Neural progenitor cell (in vitro differentiated cells): ENCODE measurements at regions not wholly inside any gene's neighbourhood (a gene's known extent, or its start where the extent isn't known, plus 50 kb on each side); places are given as distances from the start of the nearest gene placed in this dataset.

Experiments
- DNase-seq: peaks from one replicate; pipeline ENCODE4 v3.0.0-alpha.2; 2016; ENCODE audit warnings: low spot score
- H2AFZ ChIP-seq: fragments of 200-600 bp; sonication (generic); replicated peaks from 2 replicates; pipeline ENCODE4 v1.6.1; 2016; ENCODE audit warnings: antibody characterized with exemption
- H3F3A ChIP-seq: fragments of 200-600 bp; sonication (generic); 2 replicates; pipeline ENCODE4 v1.6.1; 2016; ENCODE audit warnings: antibody characterized with exemption, low read depth
- H3K27ac ChIP-seq: fragments of 200-600 bp; sonication (generic); 2 replicates; pipeline ENCODE4 v1.5.1; 2016; ENCODE audit warnings: mild to moderate bottlenecking
- H3K27me3 ChIP-seq: fragments of 200-600 bp; sonication (generic); 2 replicates; pipeline ENCODE4 v1.6.1; 2016; ENCODE audit warnings: mild to moderate bottlenecking, moderate library complexity
- H3K36me3 ChIP-seq: fragments of 200-600 bp; sonication (generic); 2 replicates; pipeline ENCODE4 v1.5.1; 2016
- H3K4me1 ChIP-seq: fragments of 200-600 bp; sonication (generic); 2 replicates; pipeline ENCODE4 v1.6.1; 2016; ENCODE audit warnings: mixed run types
- H3K4me2 ChIP-seq: fragments of 200-600 bp; sonication (generic); 2 replicates; pipeline ENCODE4 v1.6.1; 2016
- H3K4me3 ChIP-seq: fragments of 200-600 bp; sonication (generic); 2 replicates; pipeline ENCODE4 v1.5.1; 2016
- H3K79me2 ChIP-seq: fragments of 200-600 bp; sonication (generic); 2 replicates; pipeline ENCODE4 v1.6.1; 2016; ENCODE audit warnings: low read depth
- H3K9ac ChIP-seq: fragments of 200-600 bp; sonication (generic); 2 replicates; pipeline ENCODE4 v1.6.1; 2016
- H3K9me3 ChIP-seq: fragments of 200-600 bp; sonication (generic); 2 replicates; pipeline ENCODE4 v1.5.1; 2016; ENCODE audit warnings: low read depth
- H4K20me1 ChIP-seq: fragments of 200-600 bp; sonication (generic); 2 replicates; pipeline ENCODE4 v1.6.1; 2016; ENCODE audit warnings: low read depth
- H3K27ac Mint-ChIP-seq: 3 replicates; pipeline ENCODE4 v1.8.0; 2021; ENCODE audit warnings: mixed read lengths
- H3K27me3 Mint-ChIP-seq: 2 replicates; pipeline ENCODE4 v1.8.0; 2022; ENCODE audit warnings: low read depth, mild to moderate bottlenecking, inconsistent platforms, moderate library complexity, mixed read lengths; ENCODE audit not compliant: insufficient read depth
- H3K36me3 Mint-ChIP-seq: 3 replicates; pipeline ENCODE4 v1.8.0; 2021; ENCODE audit warnings: mixed read lengths
- H3K4me1 Mint-ChIP-seq: 3 replicates; pipeline ENCODE4 v1.8.0; 2021; ENCODE audit warnings: mixed read lengths
- H3K4me3 Mint-ChIP-seq: 3 replicates; pipeline ENCODE4 v1.8.0; 2021; ENCODE audit warnings: mild to moderate bottlenecking, moderate library complexity, mixed read lengths
- H3K9me3 Mint-ChIP-seq: 3 replicates; pipeline ENCODE4 v1.8.0; 2020; ENCODE audit warnings: mixed read lengths
- EZH2 ChIP-seq: fragments of 200-600 bp; sonication (generic); IDR thresholded peaks from 2 replicates; pipeline ENCODE4 v1.6.1; 2017; ENCODE audit warnings: antibody characterized with exemption, mild to moderate bottlenecking, moderate library complexity
- EZH2phosphoT487 ChIP-seq: fragments of 200-600 bp; sonication (generic); IDR thresholded peaks from 2 replicates; pipeline ENCODE4 v1.6.1; 2017; ENCODE audit warnings: antibody characterized with exemption
- TF ChIP-seq, protein P1 (sequence below): fragments of 200-600 bp; sonication (generic); IDR thresholded peaks from 2 replicates; pipeline ENCODE4 v1.5.1; 2017; ENCODE audit warnings: antibody characterized with exemption, mild to moderate bottlenecking

DNA sequence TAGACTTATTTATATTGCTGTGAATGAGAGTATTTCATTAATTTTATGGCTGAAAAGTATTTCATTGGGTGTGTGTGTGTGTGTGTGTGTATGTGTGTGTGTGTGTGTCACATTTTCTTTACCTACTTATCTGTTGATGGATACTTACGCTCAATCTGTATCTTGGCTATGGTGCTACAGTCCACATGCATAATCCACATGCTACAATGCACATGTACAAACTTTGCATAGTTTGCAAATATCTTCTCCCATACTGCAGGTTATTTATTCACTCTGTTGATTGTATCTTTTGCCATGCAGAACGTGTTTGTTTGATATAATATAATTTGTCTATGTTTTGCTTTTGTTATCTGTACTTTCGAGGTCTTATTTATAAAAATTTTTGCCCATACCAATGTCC, 167.8 kb downstream of the RAB28 start:
- H3K27ac ChIP-seq, result no peak overlapping the region
- H3K27me3 ChIP-seq, result no peaks in the 10 kb centered on the region
- Mint-ChIP-seq H3K27me3 (no peaks in the 10 kb centered on the region), H3K4me3 (no peak overlapping the region), H3K36me3 (no peaks in the 10 kb centered on the region), H3K27ac (no peak overlapping the region), H3K9me3 (no peaks in the 10 kb centered on the region), H3K4me1 (no peaks in the 10 kb centered on the region)
- H3K9me3 ChIP-seq, result no peaks in the 10 kb centered on the region
- H3K79me2 ChIP-seq, result no peaks in the 10 kb centered on the region
- H3K4me2 ChIP-seq, result no peak overlapping the region
- DNase-seq, result no peak
- no peaks in the 10 kb centered on the region for H3K36me3 ChIP-seq
- H4K20me1 ChIP-seq, result no peaks in the 10 kb centered on the region
- H3K4me3 ChIP-seq, result no peak overlapping the region
- H3K4me1 ChIP-seq, result peaks cover under 1% of the 10 kb centered on the region
- no peak overlapping the region for H3K9ac ChIP-seq
- H2AFZ ChIP-seq, result no peak overlapping the region
- no peak for TF ChIP-seq EZH2
- TF ChIP-seq, protein P1, sequence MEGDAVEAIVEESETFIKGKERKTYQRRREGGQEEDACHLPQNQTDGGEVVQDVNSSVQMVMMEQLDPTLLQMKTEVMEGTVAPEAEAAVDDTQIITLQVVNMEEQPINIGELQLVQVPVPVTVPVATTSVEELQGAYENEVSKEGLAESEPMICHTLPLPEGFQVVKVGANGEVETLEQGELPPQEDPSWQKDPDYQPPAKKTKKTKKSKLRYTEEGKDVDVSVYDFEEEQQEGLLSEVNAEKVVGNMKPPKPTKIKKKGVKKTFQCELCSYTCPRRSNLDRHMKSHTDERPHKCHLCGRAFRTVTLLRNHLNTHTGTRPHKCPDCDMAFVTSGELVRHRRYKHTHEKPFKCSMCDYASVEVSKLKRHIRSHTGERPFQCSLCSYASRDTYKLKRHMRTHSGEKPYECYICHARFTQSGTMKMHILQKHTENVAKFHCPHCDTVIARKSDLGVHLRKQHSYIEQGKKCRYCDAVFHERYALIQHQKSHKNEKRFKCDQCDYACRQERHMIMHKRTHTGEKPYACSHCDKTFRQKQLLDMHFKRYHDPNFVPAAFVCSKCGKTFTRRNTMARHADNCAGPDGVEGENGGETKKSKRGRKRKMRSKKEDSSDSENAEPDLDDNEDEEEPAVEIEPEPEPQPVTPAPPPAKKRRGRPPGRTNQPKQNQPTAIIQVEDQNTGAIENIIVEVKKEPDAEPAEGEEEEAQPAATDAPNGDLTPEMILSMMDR, result no peak
- no peak for TF ChIP-seq EZH2phosphoT487
- H3F3A ChIP-seq, result no peaks in the 10 kb centered on the region

GRCh38 chr4:13313856-13314255, 170.3 kb downstream of the RAB28 start:
- Histone ChIP-seq H4K20me1 (no peaks in the 10 kb centered on the region), H3K4me1 (peaks cover 4% of the 10 kb centered on the region), H3K36me3 (no peaks in the 10 kb centered on the region), H3K27ac (no peak overlapping the region), H3K4me2 (no peak overlapping the region), H2AFZ (no peak overlapping the region), H3F3A (no peaks in the 10 kb centered on the region), H3K4me3 (no peak overlapping the region), H3K9ac (no peak overlapping the region), H3K9me3 (no peaks in the 10 kb centered on the region), H3K79me2 (no peaks in the 10 kb centered on the region), H3K27me3 (no peaks in the 10 kb centered on the region)
- H3K9me3 Mint-ChIP-seq, result no peaks in the 10 kb centered on the region
- no peak for DNase-seq
- TF ChIP-seq EZH2phosphoT487, result no peak
- TF ChIP-seq, protein P1, result no peak
- H3K4me3 Mint-ChIP-seq, result no peak overlapping the region
- H3K27me3 Mint-ChIP-seq, result no peaks in the 10 kb centered on the region
- H3K4me1 Mint-ChIP-seq, result no peaks in the 10 kb centered on the region
- H3K36me3 Mint-ChIP-seq, result no peaks in the 10 kb centered on the region
- no peak overlapping the region for H3K27ac Mint-ChIP-seq

DNA sequence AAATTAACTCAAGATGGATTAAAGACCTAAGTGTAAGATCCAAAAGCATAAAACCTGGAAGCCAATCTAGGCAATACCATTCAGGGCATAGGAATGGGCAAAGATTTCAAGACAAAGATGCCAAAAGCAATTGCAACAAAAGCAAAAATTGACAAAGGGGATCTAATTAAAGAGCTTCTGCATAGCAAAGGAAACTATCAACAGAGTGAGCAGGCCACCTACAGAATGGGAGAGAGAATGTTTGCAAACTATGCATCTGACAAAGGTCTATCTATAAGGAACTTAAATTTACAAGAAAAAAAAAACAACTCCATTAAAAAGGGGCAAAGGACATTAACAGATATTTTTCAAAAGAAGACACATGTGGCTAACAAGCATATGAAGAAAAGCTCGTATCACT, 171.9 kb downstream of the RAB28 start:
- no peaks in the 10 kb centered on the region for H3K27me3 ChIP-seq

More for the DNA sequence above, 171.9 kb downstream of the RAB28 start:
- Histone ChIP-seq H3K79me2 (no peaks in the 10 kb centered on the region), H3K4me3 (no peak overlapping the region), H4K20me1 (no peaks in the 10 kb centered on the region), H3K4me1 (peaks cover 4% of the 10 kb centered on the region), H3K9me3 (no peaks in the 10 kb centered on the region), H3K9ac (no peak overlapping the region), H2AFZ (no peak overlapping the region), H3K27ac (no peak overlapping the region), H3F3A (no peaks in the 10 kb centered on the region), H3K4me2 (no peak overlapping the region), H3K36me3 (no peaks in the 10 kb centered on the region)
- H3K4me1 Mint-ChIP-seq, result peaks cover 6% of the 10 kb centered on the region
- TF ChIP-seq EZH2phosphoT487, result no peak
- no peak for TF ChIP-seq EZH2
- TF ChIP-seq, protein P1, result no peak
- H3K36me3 Mint-ChIP-seq, result peaks cover 2% of the 10 kb centered on the region
- H3K27me3 Mint-ChIP-seq, result no peaks in the 10 kb centered on the region
- DNase-seq, result no peak
- no peak overlapping the region for H3K27ac Mint-ChIP-seq
- no peak overlapping the region for H3K4me3 Mint-ChIP-seq
- H3K9me3 Mint-ChIP-seq, result no peaks in the 10 kb centered on the region
